H1 (cell line): ENCODE measurements at regions not wholly inside any gene's neighbourhood (a gene's known extent, or its start where the extent isn't known, plus 50 kb on each side); places are given as distances from the start of the nearest gene placed in this dataset.

Source experiments
- SAP30 ChIP-seq: fragments of 300-600 bp; sonication (generic); IDR thresholded peaks from 2 replicates; pipeline ENCODE4 v1.7.1; 2012; ENCODE audit warnings: low read length, moderate library complexity, mild to moderate bottlenecking, inconsistent platforms; ENCODE audit not compliant: insufficient read depth, insufficient replicate concordance
- SP2 ChIP-seq: IDR thresholded peaks from 2 replicates; pipeline ENCODE4 v1.6.1; 2012; ENCODE audit warnings: mild to moderate bottlenecking, low read length, inconsistent platforms
- TBP ChIP-seq: IDR thresholded peaks from 2 replicates; pipeline ENCODE4 v1.6.1; 2011; ENCODE audit warnings: low read depth, low read length, improper control_type of control experiment
- YY1 ChIP-seq: IDR thresholded peaks from 2 replicates; pipeline ENCODE4 v1.6.1; 2011; ENCODE audit warnings: low read depth, mild to moderate bottlenecking, low read length
- TF ChIP-seq, protein P1 (sequence below): fragments of 300-600 bp; sonication (generic); IDR thresholded peaks from 2 replicates; pipeline ENCODE4 v1.7.1; 2012; ENCODE audit warnings: low read length, moderate library complexity, mild to moderate bottlenecking, inconsistent platforms; ENCODE audit not compliant: insufficient replicate concordance

- TF ChIP-seq, protein P1, sequence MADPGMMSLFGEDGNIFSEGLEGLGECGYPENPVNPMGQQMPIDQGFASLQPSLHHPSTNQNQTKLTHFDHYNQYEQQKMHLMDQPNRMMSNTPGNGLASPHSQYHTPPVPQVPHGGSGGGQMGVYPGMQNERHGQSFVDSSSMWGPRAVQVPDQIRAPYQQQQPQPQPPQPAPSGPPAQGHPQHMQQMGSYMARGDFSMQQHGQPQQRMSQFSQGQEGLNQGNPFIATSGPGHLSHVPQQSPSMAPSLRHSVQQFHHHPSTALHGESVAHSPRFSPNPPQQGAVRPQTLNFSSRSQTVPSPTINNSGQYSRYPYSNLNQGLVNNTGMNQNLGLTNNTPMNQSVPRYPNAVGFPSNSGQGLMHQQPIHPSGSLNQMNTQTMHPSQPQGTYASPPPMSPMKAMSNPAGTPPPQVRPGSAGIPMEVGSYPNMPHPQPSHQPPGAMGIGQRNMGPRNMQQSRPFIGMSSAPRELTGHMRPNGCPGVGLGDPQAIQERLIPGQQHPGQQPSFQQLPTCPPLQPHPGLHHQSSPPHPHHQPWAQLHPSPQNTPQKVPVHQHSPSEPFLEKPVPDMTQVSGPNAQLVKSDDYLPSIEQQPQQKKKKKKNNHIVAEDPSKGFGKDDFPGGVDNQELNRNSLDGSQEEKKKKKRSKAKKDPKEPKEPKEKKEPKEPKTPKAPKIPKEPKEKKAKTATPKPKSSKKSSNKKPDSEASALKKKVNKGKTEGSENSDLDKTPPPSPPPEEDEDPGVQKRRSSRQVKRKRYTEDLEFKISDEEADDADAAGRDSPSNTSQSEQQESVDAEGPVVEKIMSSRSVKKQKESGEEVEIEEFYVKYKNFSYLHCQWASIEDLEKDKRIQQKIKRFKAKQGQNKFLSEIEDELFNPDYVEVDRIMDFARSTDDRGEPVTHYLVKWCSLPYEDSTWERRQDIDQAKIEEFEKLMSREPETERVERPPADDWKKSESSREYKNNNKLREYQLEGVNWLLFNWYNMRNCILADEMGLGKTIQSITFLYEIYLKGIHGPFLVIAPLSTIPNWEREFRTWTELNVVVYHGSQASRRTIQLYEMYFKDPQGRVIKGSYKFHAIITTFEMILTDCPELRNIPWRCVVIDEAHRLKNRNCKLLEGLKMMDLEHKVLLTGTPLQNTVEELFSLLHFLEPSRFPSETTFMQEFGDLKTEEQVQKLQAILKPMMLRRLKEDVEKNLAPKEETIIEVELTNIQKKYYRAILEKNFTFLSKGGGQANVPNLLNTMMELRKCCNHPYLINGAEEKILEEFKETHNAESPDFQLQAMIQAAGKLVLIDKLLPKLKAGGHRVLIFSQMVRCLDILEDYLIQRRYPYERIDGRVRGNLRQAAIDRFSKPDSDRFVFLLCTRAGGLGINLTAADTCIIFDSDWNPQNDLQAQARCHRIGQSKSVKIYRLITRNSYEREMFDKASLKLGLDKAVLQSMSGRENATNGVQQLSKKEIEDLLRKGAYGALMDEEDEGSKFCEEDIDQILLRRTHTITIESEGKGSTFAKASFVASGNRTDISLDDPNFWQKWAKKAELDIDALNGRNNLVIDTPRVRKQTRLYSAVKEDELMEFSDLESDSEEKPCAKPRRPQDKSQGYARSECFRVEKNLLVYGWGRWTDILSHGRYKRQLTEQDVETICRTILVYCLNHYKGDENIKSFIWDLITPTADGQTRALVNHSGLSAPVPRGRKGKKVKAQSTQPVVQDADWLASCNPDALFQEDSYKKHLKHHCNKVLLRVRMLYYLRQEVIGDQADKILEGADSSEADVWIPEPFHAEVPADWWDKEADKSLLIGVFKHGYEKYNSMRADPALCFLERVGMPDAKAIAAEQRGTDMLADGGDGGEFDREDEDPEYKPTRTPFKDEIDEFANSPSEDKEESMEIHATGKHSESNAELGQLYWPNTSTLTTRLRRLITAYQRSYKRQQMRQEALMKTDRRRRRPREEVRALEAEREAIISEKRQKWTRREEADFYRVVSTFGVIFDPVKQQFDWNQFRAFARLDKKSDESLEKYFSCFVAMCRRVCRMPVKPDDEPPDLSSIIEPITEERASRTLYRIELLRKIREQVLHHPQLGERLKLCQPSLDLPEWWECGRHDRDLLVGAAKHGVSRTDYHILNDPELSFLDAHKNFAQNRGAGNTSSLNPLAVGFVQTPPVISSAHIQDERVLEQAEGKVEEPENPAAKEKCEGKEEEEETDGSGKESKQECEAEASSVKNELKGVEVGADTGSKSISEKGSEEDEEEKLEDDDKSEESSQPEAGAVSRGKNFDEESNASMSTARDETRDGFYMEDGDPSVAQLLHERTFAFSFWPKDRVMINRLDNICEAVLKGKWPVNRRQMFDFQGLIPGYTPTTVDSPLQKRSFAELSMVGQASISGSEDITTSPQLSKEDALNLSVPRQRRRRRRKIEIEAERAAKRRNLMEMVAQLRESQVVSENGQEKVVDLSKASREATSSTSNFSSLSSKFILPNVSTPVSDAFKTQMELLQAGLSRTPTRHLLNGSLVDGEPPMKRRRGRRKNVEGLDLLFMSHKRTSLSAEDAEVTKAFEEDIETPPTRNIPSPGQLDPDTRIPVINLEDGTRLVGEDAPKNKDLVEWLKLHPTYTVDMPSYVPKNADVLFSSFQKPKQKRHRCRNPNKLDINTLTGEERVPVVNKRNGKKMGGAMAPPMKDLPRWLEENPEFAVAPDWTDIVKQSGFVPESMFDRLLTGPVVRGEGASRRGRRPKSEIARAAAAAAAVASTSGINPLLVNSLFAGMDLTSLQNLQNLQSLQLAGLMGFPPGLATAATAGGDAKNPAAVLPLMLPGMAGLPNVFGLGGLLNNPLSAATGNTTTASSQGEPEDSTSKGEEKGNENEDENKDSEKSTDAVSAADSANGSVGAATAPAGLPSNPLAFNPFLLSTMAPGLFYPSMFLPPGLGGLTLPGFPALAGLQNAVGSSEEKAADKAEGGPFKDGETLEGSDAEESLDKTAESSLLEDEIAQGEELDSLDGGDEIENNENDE = no peak
- TF ChIP-seq YY1 (no peak), TBP (no peak), SP2 (no peak), SAP30 (no peak)
Observed at GRCh38 chr5:158414333-158414762, 555.4 kb upstream of the CLINT1 start (continued).
